Stimulated activated CD4-positive, alpha-beta T cell treated with anti-CD3 and anti-CD28 coated beads, Interleukin-1b, Interleukin-23, amount 100 ng/mL, for 1 hour (primary cell): ENCODE measurements at regions not wholly inside any gene's neighbourhood (a gene's known extent, or its start where the extent isn't known, plus 50 kb on each side); places are given as distances from the start of the nearest gene placed in this dataset.
"Not testable (repeated sequence)": the region's sequence is repeated elsewhere in the genome, so short reads cannot be mapped to it uniquely, and the experiment has no call there.

Experiments used
- DNase-seq, 2 donors: peaks; one replicate each; pipeline ENCODE4 v3.0.0-alpha.2; 2020; ENCODE audit warnings: low read depth in 2 of 2

- no peak for DNase-seq
These were observed 74.3 kb upstream of the GUCY1A1 start for GRCh38 chr4:155592179-155592937.

GRCh38 chr4:155591738-155592143, 74.9 kb upstream of the GUCY1A1 start:
- no peak for DNase-seq

GRCh38 chr4:155590796-155591585, 75.7 kb upstream of the GUCY1A1 start:
- no peak for DNase-seq

- no peak for DNase-seq
These were observed 78.2 kb upstream of the GUCY1A1 start for GRCh38 chr4:155588437-155588836.

- DNase-seq: no peak
These were observed 78.9 kb upstream of the GUCY1A1 start for GRCh38 chr4:155587766-155588165.

GRCh38 chr4:155582971-155583437, 83.6 kb upstream of the GUCY1A1 start:
- no peak for DNase-seq

- no peak for DNase-seq
These were observed 84.6 kb upstream of the GUCY1A1 start for GRCh38 chr4:155582041-155582440.

- no peak for DNase-seq
These were observed 87.8 kb upstream of the GUCY1A1 start for GRCh38 chr4:155578726-155579370.

GRCh38 chr4:155578219-155578618, 88.4 kb upstream of the GUCY1A1 start:
- no peak for DNase-seq

GRCh38 chr4:155574329-155574728, 92.3 kb upstream of the GUCY1A1 start:
- not testable (repeated sequence) for DNase-seq

- no peak for DNase-seq
These were observed 93.5 kb upstream of the GUCY1A1 start for GRCh38 chr4:155573126-155573525.

GRCh38 chr4:155572106-155572703, 94.4 kb upstream of the GUCY1A1 start:
- DNase-seq: no peak

GRCh38 chr4:155571184-155571944, 95.3 kb upstream of the GUCY1A1 start:
- no peak for DNase-seq

GRCh38 chr4:155570661-155571060, 96.0 kb upstream of the GUCY1A1 start:
- DNase-seq: no peak

- no peak for DNase-seq
These were observed 96.6 kb upstream of the GUCY1A1 start for GRCh38 chr4:155569960-155570515.

GRCh38 chr4:155569471-155569870, 97.2 kb upstream of the GUCY1A1 start:
- DNase-seq: no peak

- no peak for DNase-seq
These were observed 97.9 kb upstream of the GUCY1A1 start for GRCh38 chr4:155568641-155569220.

- no peak for DNase-seq
These were observed 100.3 kb upstream of the GUCY1A1 start for GRCh38 chr4:155566354-155566753.

GRCh38 chr4:155565776-155566175, 100.9 kb upstream of the GUCY1A1 start:
- DNase-seq: no peak

GRCh38 chr4:155565330-155565729, 101.3 kb upstream of the GUCY1A1 start:
- DNase-seq: no peak

- no peak for DNase-seq
These were observed 101.8 kb upstream of the GUCY1A1 start for GRCh38 chr4:155564880-155565279.
